ENCODE measurements at regions not wholly inside any gene's neighbourhood (a gene's known extent, or its start where the extent isn't known, plus 50 kb on each side); places are given as distances from the start of the nearest gene placed in this dataset.

DNA sequence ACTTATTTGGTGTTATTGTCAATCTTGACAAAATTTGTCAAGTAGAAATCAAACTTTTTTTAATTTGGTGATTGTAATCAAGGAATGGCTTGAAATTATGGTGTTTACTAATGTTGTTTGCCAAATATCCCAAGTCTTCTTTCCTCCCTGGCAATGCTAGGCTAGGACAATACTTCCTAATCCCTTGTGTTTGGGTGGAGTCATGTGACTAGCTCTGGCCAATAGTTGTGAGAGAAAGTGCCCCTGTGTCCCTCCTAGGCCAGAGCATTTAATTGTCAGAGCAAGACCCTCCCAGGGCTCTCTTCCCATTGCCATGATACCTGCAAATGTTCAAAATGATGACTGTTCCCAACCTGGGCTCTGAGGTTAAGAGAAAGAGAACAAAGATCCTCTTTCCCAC lies 132.7 kb downstream of the ANXA2 start:
- TF ChIP-seq, protein P1, sequence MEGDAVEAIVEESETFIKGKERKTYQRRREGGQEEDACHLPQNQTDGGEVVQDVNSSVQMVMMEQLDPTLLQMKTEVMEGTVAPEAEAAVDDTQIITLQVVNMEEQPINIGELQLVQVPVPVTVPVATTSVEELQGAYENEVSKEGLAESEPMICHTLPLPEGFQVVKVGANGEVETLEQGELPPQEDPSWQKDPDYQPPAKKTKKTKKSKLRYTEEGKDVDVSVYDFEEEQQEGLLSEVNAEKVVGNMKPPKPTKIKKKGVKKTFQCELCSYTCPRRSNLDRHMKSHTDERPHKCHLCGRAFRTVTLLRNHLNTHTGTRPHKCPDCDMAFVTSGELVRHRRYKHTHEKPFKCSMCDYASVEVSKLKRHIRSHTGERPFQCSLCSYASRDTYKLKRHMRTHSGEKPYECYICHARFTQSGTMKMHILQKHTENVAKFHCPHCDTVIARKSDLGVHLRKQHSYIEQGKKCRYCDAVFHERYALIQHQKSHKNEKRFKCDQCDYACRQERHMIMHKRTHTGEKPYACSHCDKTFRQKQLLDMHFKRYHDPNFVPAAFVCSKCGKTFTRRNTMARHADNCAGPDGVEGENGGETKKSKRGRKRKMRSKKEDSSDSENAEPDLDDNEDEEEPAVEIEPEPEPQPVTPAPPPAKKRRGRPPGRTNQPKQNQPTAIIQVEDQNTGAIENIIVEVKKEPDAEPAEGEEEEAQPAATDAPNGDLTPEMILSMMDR (IDR thresholded peaks at IDR 0.05; ENCODE audit: insufficient read depth, low read depth, low read length): no peak
- TF ChIP-seq EZH2 (IDR thresholded peaks at IDR 0.05; ENCODE audit: insufficient read depth, low read length): no peak
